ENCODE measurements at regions not wholly inside any gene's neighbourhood (a gene's known extent, or its start where the extent isn't known, plus 50 kb on each side); places are given as distances from the start of the nearest gene placed in this dataset.

DNA sequence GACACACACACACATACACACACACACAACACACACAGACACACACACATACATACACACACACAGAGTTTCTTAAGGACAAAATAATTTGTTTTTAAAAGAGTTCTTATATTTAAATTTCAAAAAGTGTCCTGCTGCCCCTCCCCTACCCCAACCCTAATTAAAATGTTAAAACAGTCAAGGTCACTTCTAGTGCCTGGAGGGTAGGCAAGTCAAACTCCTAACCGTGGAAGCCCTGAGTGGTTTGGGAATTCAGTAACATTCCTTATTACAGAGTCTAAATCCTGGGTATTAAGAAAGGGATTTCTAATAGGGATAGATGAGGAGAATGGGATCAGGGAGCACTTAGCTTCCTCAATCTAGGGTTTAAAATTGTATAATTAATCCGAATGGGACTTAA, 403.6 kb upstream of the NFIA start (continued):
- no peak for TF ChIP-seq SP4 (IDR thresholded peaks at IDR 0.05; ENCODE audit: low read length)
- no peak for TF ChIP-seq TAF7 (optimal IDR thresholded peaks at IDR 0.05; ENCODE audit: borderline replicate concordance, low read depth, low read length)
- no peak for TF ChIP-seq GABPA (IDR thresholded peaks at IDR 0.05; ENCODE audit: borderline replicate concordance, insufficient read depth, low read length)
